ENCODE measurements at regions not wholly inside any gene's neighbourhood (a gene's known extent, or its start where the extent isn't known, plus 50 kb on each side); places are given as distances from the start of the nearest gene placed in this dataset.

DNA sequence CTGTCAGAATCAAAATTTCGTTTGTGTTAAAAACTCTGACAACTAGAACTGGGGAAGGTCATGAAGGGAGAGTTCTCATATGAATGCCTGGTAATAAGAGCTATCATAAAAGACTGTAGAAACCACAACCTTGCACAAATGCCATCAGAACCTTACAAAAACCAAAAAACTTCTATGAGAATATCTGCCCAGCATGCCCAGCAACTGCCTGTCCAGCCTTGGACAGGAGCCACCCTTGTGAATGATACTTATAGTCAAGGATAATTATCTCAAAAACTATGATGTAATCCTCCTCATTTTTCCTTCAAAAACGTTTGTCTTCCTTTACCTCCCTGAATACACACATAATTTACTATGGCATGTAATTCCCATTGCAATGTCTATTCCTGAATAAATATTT, 53.4 kb upstream of the C1orf185 start:
- intact Hi-C loops (cut with micrococcal nuclease), result no loop called here

More for the DNA sequence above, 53.4 kb upstream of the C1orf185 start:
- Histone ChIP-seq H3K4me3 (ENCODE audit: insufficient read depth, low read depth, low read length) (no peak overlapping the region), H2AFZ (replicated peaks; ENCODE audit: low read length, poor library complexity) (no peak overlapping the region), H3K14ac (replicated peaks; ENCODE audit: low read depth, low read length) (no peak overlapping the region), H4K91ac (ENCODE audit: insufficient read depth, low read depth, low read length) (no peak overlapping the region), H2BK15ac (ENCODE audit: low read depth, low read length) (no peak overlapping the region), H3K4ac (ENCODE audit: low read depth, low read length) (no peak overlapping the region), H3K36me3 (ENCODE audit: control insufficient read depth, insufficient read depth, low read length) (no peaks in the 10 kb centered on the region), H3K56ac (ENCODE audit: extremely low read depth, insufficient read depth, low read length) (no peak overlapping the region), H2BK120ac (ENCODE audit: low read depth, low read length) (no peak overlapping the region), H3K79me1 (ENCODE audit: low read depth in 1 of 2, low read length in 2 of 2) (no peaks in the 10 kb centered on the region), H2AK5ac (ENCODE audit: low read depth, low read length) (no peak overlapping the region), H2BK5ac (ENCODE audit: low read depth, low read length, poor library complexity, severe bottlenecking) (no peak overlapping the region), H3K23ac (ENCODE audit: low read depth, low read length) (no peak overlapping the region), H3K9me1 (ENCODE audit: insufficient read depth, low read length) (no peaks in the 10 kb centered on the region), H3K18ac (ENCODE audit: low read depth, low read length) (no peak overlapping the region), H3K27me3 (ENCODE audit: control insufficient read depth, insufficient read depth, low read length) (peaks cover 2% of the 10 kb centered on the region; the same call in 1 of the 2 replicates), H3K4me1 (ENCODE audit: control insufficient read depth, insufficient read depth, low read length) (no peaks in the 10 kb centered on the region), H2BK20ac (ENCODE audit: low read depth, low read length) (no peak overlapping the region), H4K8ac (ENCODE audit: low read depth in 2 of 2, low read length in 2 of 2) (no peak overlapping the region), H3K9ac (ENCODE audit: low read depth, low read length) (no peak overlapping the region), H3K27ac (ENCODE audit: insufficient read depth, low read length) (no peak overlapping the region), H2AK9ac (replicated peaks; ENCODE audit: low read depth, low read length, poor library complexity) (no peak overlapping the region), H3K4me2 (ENCODE audit: low read depth, low read length) (no peak overlapping the region), H4K20me1 (ENCODE audit: insufficient read depth, low read length) (no peaks in the 10 kb centered on the region), H3K9me3 (ENCODE audit: control insufficient read depth, insufficient read depth, low read length) (no peaks in the 10 kb centered on the region), H4K5ac (ENCODE audit: low read depth, low read length) (no peak overlapping the region)
- in situ Hi-C loops (cut with MboI; ENCODE audit: low sequenced_read_pairs) (no loop called here), dilution Hi-C loops (cut with HindIII; ENCODE audit: low sequenced_read_pairs, unreplicated experiment) (no loop called here)
- DNase-seq, result no peak
- BruUV-seq (replicated peaks), result no TSS peak
- ChIA-PET POLR2A (ENCODE audit: unreplicated experiment) (no interaction called here), CTCF (interaction anchor here (0.8 kb wide), 1 partner anchor 274 kb away, joined by 3 read pairs; no protein-coding TSS in a partner anchor)
- ATAC-seq (ENCODE audit: low read depth), result no peak
- no CpG with 5 or more reads among the region's 2 CpGs for WGBS, 2 experiments (ENCODE audit: extremely low coverage in 2 of 2, insufficient read length in 1 of 2)
- TF ChIP-seq RAD21 (IDR thresholded peaks at IDR 0.05; ENCODE audit: low read length) (no peak), BHLHE40 (IDR thresholded peaks at IDR 0.05; ENCODE audit: low read depth, low read length) (no peak), FOS (IDR thresholded peaks at IDR 0.05; ENCODE audit: low read depth, low read length) (no peak), POLR2A (IDR thresholded peaks at IDR 0.05; ENCODE audit: low read depth, low read length) (no peak), SMC3 (IDR thresholded peaks at IDR 0.05; ENCODE audit: low read depth, low read length) (no peak), MAZ (IDR thresholded peaks at IDR 0.05; ENCODE audit: borderline replicate concordance, low read depth, low read length) (no peak), MXI1 (IDR thresholded peaks at IDR 0.05; ENCODE audit: borderline replicate concordance, low read depth, low read length) (no peak), NFE2L2 (IDR thresholded peaks at IDR 0.05; ENCODE audit: low read depth, low read length) (no peak), MAFK (IDR thresholded peaks at IDR 0.05; ENCODE audit: low read depth, low read length) (no peak)
- TF ChIP-seq, protein P1, sequence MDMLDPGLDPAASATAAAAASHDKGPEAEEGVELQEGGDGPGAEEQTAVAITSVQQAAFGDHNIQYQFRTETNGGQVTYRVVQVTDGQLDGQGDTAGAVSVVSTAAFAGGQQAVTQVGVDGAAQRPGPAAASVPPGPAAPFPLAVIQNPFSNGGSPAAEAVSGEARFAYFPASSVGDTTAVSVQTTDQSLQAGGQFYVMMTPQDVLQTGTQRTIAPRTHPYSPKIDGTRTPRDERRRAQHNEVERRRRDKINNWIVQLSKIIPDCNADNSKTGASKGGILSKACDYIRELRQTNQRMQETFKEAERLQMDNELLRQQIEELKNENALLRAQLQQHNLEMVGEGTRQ (IDR thresholded peaks at IDR 0.05; ENCODE audit: low read depth, low read length), result no peak
- TF ChIP-seq, protein P2, sequence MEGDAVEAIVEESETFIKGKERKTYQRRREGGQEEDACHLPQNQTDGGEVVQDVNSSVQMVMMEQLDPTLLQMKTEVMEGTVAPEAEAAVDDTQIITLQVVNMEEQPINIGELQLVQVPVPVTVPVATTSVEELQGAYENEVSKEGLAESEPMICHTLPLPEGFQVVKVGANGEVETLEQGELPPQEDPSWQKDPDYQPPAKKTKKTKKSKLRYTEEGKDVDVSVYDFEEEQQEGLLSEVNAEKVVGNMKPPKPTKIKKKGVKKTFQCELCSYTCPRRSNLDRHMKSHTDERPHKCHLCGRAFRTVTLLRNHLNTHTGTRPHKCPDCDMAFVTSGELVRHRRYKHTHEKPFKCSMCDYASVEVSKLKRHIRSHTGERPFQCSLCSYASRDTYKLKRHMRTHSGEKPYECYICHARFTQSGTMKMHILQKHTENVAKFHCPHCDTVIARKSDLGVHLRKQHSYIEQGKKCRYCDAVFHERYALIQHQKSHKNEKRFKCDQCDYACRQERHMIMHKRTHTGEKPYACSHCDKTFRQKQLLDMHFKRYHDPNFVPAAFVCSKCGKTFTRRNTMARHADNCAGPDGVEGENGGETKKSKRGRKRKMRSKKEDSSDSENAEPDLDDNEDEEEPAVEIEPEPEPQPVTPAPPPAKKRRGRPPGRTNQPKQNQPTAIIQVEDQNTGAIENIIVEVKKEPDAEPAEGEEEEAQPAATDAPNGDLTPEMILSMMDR (conservative IDR thresholded peaks at IDR 0.05; ENCODE audit: low read depth, low read length), result no peak
- TF ChIP-seq, protein P3, sequence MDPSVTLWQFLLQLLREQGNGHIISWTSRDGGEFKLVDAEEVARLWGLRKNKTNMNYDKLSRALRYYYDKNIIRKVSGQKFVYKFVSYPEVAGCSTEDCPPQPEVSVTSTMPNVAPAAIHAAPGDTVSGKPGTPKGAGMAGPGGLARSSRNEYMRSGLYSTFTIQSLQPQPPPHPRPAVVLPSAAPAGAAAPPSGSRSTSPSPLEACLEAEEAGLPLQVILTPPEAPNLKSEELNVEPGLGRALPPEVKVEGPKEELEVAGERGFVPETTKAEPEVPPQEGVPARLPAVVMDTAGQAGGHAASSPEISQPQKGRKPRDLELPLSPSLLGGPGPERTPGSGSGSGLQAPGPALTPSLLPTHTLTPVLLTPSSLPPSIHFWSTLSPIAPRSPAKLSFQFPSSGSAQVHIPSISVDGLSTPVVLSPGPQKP (IDR thresholded peaks at IDR 0.05; ENCODE audit: borderline replicate concordance, low read depth, low read length), result no peak

All from IMR-90 (cell line).